ENCODE measurements at regions not wholly inside any gene's neighbourhood (a gene's known extent, or its start where the extent isn't known, plus 50 kb on each side); places are given as distances from the start of the nearest gene placed in this dataset.

GRCh38 chr20:48211238-48211637 lies 426.0 kb upstream of the SULF2 start:
- Histone ChIP-seq H3K27me3 (ENCODE audit: insufficient read depth, poor library complexity, severe bottlenecking) (no peaks in the 10 kb centered on the region), H3K27ac (replicated peaks) (no peak overlapping the region), H3K4me3 (replicated peaks; ENCODE audit: insufficient read depth, low read length) (no peak overlapping the region)
- no peak for DNase-seq (ENCODE audit: low read depth in 1 of 2, low spot score in 1 of 2)
- no peak for TF ChIP-seq CTCF (IDR thresholded peaks at IDR 0.05; ENCODE audit: insufficient read depth, low read length)
- no peak for TF ChIP-seq REST (IDR thresholded peaks at IDR 0.05; ENCODE audit: insufficient replicate concordance, low read depth)
- TF ChIP-seq SPI1 (IDR thresholded peaks at IDR 0.05; ENCODE audit: borderline replicate concordance, low read depth): no peak

GRCh38 chr20:48210111-48211027 lies 425.1 kb upstream of the SULF2 start:
- H3K27me3 ChIP-seq (ENCODE audit: insufficient read depth, poor library complexity, severe bottlenecking): no peaks in the 10 kb centered on the region
- no peak overlapping the region for H3K27ac ChIP-seq (replicated peaks)
- no peak for TF ChIP-seq GABPA (IDR thresholded peaks at IDR 0.05; ENCODE audit: low read depth)
- no peak overlapping the region for H3K4me3 ChIP-seq (replicated peaks; ENCODE audit: insufficient read depth, low read length)
- no peak for DNase-seq (ENCODE audit: low read depth in 1 of 2, low spot score in 1 of 2)

GRCh38 chr20:48209102-48209501 lies 423.8 kb upstream of the SULF2 start:
- DNase-seq (ENCODE audit: low read depth in 1 of 2, low spot score in 1 of 2): no peak
- H3K4me3 ChIP-seq (replicated peaks; ENCODE audit: insufficient read depth, low read length): no peak overlapping the region
- no peaks in the 10 kb centered on the region for H3K27me3 ChIP-seq (ENCODE audit: insufficient read depth, poor library complexity, severe bottlenecking)
- no peak for TF ChIP-seq GABPA (IDR thresholded peaks at IDR 0.05; ENCODE audit: low read depth)
- no peak overlapping the region for H3K27ac ChIP-seq (replicated peaks)

- no peak overlapping the region for H3K27ac ChIP-seq (replicated peaks)
- no peaks in the 10 kb centered on the region for H3K27me3 ChIP-seq (ENCODE audit: insufficient read depth, poor library complexity, severe bottlenecking)
- no peak overlapping the region for H3K4me3 ChIP-seq (replicated peaks; ENCODE audit: insufficient read depth, low read length)
- TF ChIP-seq REST (IDR thresholded peaks at IDR 0.05; ENCODE audit: insufficient replicate concordance, low read depth) (no peak), GABPA (IDR thresholded peaks at IDR 0.05; ENCODE audit: low read depth) (no peak), CTCF (IDR thresholded peaks at IDR 0.05; ENCODE audit: insufficient read depth, low read length) (no peak), SPI1 (IDR thresholded peaks at IDR 0.05; ENCODE audit: borderline replicate concordance, low read depth) (no peak), POLR2AphosphoS5 (IDR thresholded peaks at IDR 0.05; ENCODE audit: low read depth) (no peak)
- DNase-seq (ENCODE audit: low read depth in 1 of 2, low spot score in 1 of 2): no peak
Measured at GRCh38 chr20:48208176-48208575, 422.9 kb upstream of the SULF2 start.

GRCh38 chr20:48207505-48207904 lies 422.2 kb upstream of the SULF2 start:
- TF ChIP-seq POLR2AphosphoS5 (IDR thresholded peaks at IDR 0.05; ENCODE audit: low read depth) (no peak), REST (IDR thresholded peaks at IDR 0.05; ENCODE audit: insufficient replicate concordance, low read depth) (no peak), SPI1 (IDR thresholded peaks at IDR 0.05; ENCODE audit: borderline replicate concordance, low read depth) (no peak), CTCF (IDR thresholded peaks at IDR 0.05; ENCODE audit: insufficient read depth, low read length) (no peak), GABPA (IDR thresholded peaks at IDR 0.05; ENCODE audit: low read depth) (no peak)
- Histone ChIP-seq H3K27me3 (ENCODE audit: insufficient read depth, poor library complexity, severe bottlenecking) (no peaks in the 10 kb centered on the region), H3K27ac (replicated peaks) (no peak overlapping the region), H3K4me3 (replicated peaks; ENCODE audit: insufficient read depth, low read length) (no peak overlapping the region)
- DNase-seq (ENCODE audit: low read depth in 1 of 2, low spot score in 1 of 2): no peak
